K562 (cell line): ENCODE measurements at regions not wholly inside any gene's neighbourhood (a gene's known extent, or its start where the extent isn't known, plus 50 kb on each side); places are given as distances from the start of the nearest gene placed in this dataset.

Source experiments
- CTBP1 ChIP-seq: fragments of 450-650 bp; IDR thresholded peaks from 2 replicates; pipeline ENCODE4 v1.6.1; 2016; ENCODE audit warnings: borderline replicate concordance
- NBN ChIP-seq: fragments of 450-650 bp; IDR thresholded peaks from 2 replicates; pipeline ENCODE4 v1.6.1; 2016; ENCODE audit warnings: low read depth, mild to moderate bottlenecking
- TBP ChIP-seq: optimal IDR thresholded peaks from 2 replicates; pipeline ENCODE3; 2011; ENCODE audit warnings: low read depth, low read length, improper control_type of control experiment
- TCF3 ChIP-seq: sonication (generic); formaldehyde crosslinking; IDR thresholded peaks from 2 replicates; pipeline ENCODE4 v1.4.0; 2020; ENCODE audit warnings: mild to moderate bottlenecking, missing genetic modification reagents
- ZNF318 ChIP-seq, 2 experiments: fragments of 450-650 bp; IDR thresholded peaks; 2 replicates each; pipeline ENCODE4 v1.6.1; 2016; ENCODE audit warnings: mild to moderate bottlenecking in 2 of 2, borderline replicate concordance in 1 of 2, low read depth in 1 of 2, moderate library complexity in 1 of 2
- ZNF347 ChIP-seq: fragments of 450-650 bp; formaldehyde crosslinking; IDR thresholded peaks from 2 replicates; pipeline ENCODE4 v1.4.0; 2020; ENCODE audit warnings: low read depth, mild to moderate bottlenecking, moderate library complexity
- ZNF354B ChIP-seq: fragments of 250-450 bp; sonication (Bioruptor Pico); IDR thresholded peaks from 2 replicates; pipeline ENCODE4 v1.4.0; 2020

GRCh38 chr2:15691586-15692310 lies 100.1 kb downstream of the DDX1 start (continued):
- TF ChIP-seq ZNF318 (IDR thresholded peaks at IDR 0.05; ENCODE audit: borderline replicate concordance in 1 of 2, low read depth in 1 of 2) (no peak), ZNF347 (CRISPR knock-in tag) (no peak), TBP (no peak), NBN (no peak), CTBP1 (no peak), TCF3 (CRISPR knock-in tag) (no peak), ZNF354B (CRISPR knock-in tag) (no peak)
